ENCODE measurements at regions not wholly inside any gene's neighbourhood (a gene's known extent, or its start where the extent isn't known, plus 50 kb on each side); places are given as distances from the start of the nearest gene placed in this dataset.

DNA sequence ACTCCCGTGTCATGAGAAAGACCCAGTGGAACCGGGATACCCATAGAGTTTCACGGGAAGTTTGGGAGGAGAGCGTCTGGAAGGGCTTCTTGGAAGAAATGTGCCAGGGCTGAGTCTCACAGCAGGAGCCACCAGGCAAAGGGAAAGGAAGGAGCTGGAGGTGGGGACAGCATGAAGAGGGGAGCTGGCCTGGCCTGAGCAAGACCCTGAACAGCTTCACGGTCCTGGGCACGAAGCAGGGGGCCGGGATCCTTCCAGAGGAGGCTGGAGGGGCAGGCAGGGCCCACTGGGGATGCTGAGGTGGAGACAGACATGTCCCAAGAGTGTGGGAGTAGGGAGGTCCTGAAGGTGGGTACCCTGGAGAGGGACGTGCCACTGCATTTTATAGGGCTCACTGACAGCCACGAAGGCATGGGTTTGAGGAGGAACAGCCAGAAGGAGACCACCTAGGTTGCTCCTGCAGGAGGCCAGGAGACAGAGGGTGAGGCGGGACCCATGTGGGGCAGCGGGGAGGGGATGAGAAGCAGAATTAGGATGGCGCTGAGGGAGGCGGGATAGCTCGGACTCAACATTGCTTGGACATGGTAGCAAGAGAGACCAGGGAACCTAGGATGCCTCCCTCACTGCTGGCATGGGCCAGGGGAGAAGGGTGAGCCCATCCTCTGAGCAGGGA lies 168.1 kb upstream of the ID2 start:
- Histone ChIP-seq H3K36me3 (ENCODE audit: control insufficient read depth in 1 of 2, insufficient read depth in 2 of 2, low read length in 2 of 2) (no peaks in the 10 kb centered on the region), H2AFZ (ENCODE audit: low read depth, low read length, poor library complexity, severe bottlenecking) (no peak overlapping the region), H3K4me2 (ENCODE audit: low read length) (no peak overlapping the region), H3K9ac (ENCODE audit: low read length) (no peak overlapping the region), H3K9me3 (ENCODE audit: control insufficient read depth in 1 of 2, insufficient read depth in 1 of 2, low read depth in 1 of 2, low read length in 2 of 2) (no peaks in the 10 kb centered on the region), H4K20me1 (ENCODE audit: insufficient read depth) (no peaks in the 10 kb centered on the region), H3K79me2 (ENCODE audit: insufficient read depth, low read length) (no peaks in the 10 kb centered on the region), H3K4me3 (replicated peaks in 1 of 2; ENCODE audit: low read depth in 1 of 2, low read length in 2 of 2) (no peak overlapping the region), H3K27ac (ENCODE audit: low read depth, low read length) (no peak overlapping the region), H3K4me1 (ENCODE audit: control insufficient read depth in 1 of 2, insufficient read depth in 2 of 2, low read length in 2 of 2) (peaks cover 0 to 9% of the 10 kb centered on the region in 2 experiments; a peak in 2 of 4 replicates), H3K9me2 (ENCODE audit: insufficient read depth) (no peaks in the 10 kb centered on the region), H3K27me3 (ENCODE audit: insufficient read depth, low read length) (0 out of 2 replicates have a peak, but pooled peaks cover 2% of the 10 kb centered on the region)
- DNase-seq (ENCODE audit: low read depth, low spot score) = no peak
- ChIA-PET POLR2A (no interaction called here), CTCF (no interaction called here), RAD21 (ENCODE audit: low non-redundant PET in 1 of 2, low total read pairs in 2 of 2, uncharacterized antibody in 2 of 2, unreplicated experiment in 2 of 2) (no interaction called here)
- intact Hi-C loops (cut with micrococcal nuclease) = no loop called here
- no TSS peak for BruUV-seq (replicated peaks)
- ATAC-seq = no peak
- TF ChIP-seq ZNF274 (IDR thresholded peaks at IDR 0.05; ENCODE audit: low read depth, low read length) = no peak
- no peak for TF ChIP-seq SP1 (IDR thresholded peaks at IDR 0.05; ENCODE audit: low read depth)
- no peak for TF ChIP-seq JUND (IDR thresholded peaks at IDR 0.05)
- TF ChIP-seq, protein P1, sequence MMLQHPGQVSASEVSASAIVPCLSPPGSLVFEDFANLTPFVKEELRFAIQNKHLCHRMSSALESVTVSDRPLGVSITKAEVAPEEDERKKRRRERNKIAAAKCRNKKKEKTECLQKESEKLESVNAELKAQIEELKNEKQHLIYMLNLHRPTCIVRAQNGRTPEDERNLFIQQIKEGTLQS (IDR thresholded peaks at IDR 0.05) = no peak
- TF ChIP-seq MAX (IDR thresholded peaks at IDR 0.05) = no peak
- TF ChIP-seq, protein P2, sequence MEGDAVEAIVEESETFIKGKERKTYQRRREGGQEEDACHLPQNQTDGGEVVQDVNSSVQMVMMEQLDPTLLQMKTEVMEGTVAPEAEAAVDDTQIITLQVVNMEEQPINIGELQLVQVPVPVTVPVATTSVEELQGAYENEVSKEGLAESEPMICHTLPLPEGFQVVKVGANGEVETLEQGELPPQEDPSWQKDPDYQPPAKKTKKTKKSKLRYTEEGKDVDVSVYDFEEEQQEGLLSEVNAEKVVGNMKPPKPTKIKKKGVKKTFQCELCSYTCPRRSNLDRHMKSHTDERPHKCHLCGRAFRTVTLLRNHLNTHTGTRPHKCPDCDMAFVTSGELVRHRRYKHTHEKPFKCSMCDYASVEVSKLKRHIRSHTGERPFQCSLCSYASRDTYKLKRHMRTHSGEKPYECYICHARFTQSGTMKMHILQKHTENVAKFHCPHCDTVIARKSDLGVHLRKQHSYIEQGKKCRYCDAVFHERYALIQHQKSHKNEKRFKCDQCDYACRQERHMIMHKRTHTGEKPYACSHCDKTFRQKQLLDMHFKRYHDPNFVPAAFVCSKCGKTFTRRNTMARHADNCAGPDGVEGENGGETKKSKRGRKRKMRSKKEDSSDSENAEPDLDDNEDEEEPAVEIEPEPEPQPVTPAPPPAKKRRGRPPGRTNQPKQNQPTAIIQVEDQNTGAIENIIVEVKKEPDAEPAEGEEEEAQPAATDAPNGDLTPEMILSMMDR (IDR thresholded peaks at IDR 0.05 in 2 of 3, conservative IDR thresholded peaks at IDR 0.05 in 1 of 3; ENCODE audit: borderline replicate concordance in 1 of 3, insufficient read depth in 1 of 3, low read depth in 2 of 3, low read length in 2 of 3) = no peak

GRCh38 chr2:8514274-8514662 lies 167.6 kb upstream of the ID2 start:
- intact Hi-C loops (cut with micrococcal nuclease) = no loop called here
- DNase-seq (ENCODE audit: low read depth, low spot score) = no peak
- no peak overlapping the region for H3K4me2 ChIP-seq (ENCODE audit: low read length)
- H3K36me3 ChIP-seq (ENCODE audit: control insufficient read depth in 1 of 2, insufficient read depth in 2 of 2, low read length in 2 of 2) = no peaks in the 10 kb centered on the region
- H2AFZ ChIP-seq (ENCODE audit: low read depth, low read length, poor library complexity, severe bottlenecking) = no peak overlapping the region
- no TSS peak for BruUV-seq (replicated peaks)
- peaks cover 0 to 9% of the 10 kb centered on the region in 2 experiments; a peak in 2 of 4 replicates for H3K4me1 ChIP-seq (ENCODE audit: control insufficient read depth in 1 of 2, insufficient read depth in 2 of 2, low read length in 2 of 2)
- RAD21 ChIA-PET (ENCODE audit: low non-redundant PET in 1 of 2, low total read pairs in 2 of 2, uncharacterized antibody in 2 of 2, unreplicated experiment in 2 of 2) = no interaction called here
- no peaks in the 10 kb centered on the region for H3K9me3 ChIP-seq (ENCODE audit: control insufficient read depth in 1 of 2, insufficient read depth in 1 of 2, low read depth in 1 of 2, low read length in 2 of 2)
- H3K9me2 ChIP-seq (ENCODE audit: insufficient read depth) = no peaks in the 10 kb centered on the region
- no peak overlapping the region for H3K9ac ChIP-seq (ENCODE audit: low read length)
- H3K4me3 ChIP-seq (replicated peaks in 1 of 2; ENCODE audit: low read depth in 1 of 2, low read length in 2 of 2) = no peak overlapping the region
- ATAC-seq = no peak
- H4K20me1 ChIP-seq (ENCODE audit: insufficient read depth) = no peaks in the 10 kb centered on the region
- no peak overlapping the region for H3K27ac ChIP-seq (ENCODE audit: low read depth, low read length)
- no peaks in the 10 kb centered on the region for H3K79me2 ChIP-seq (ENCODE audit: insufficient read depth, low read length)
- POLR2A ChIA-PET = no interaction called here
- 0 out of 2 replicates have a peak, but pooled peaks cover 2% of the 10 kb centered on the region for H3K27me3 ChIP-seq (ENCODE audit: insufficient read depth, low read length)
- CTCF ChIA-PET = no interaction called here
- TF ChIP-seq TCF7L2 (IDR thresholded peaks at IDR 0.05; ENCODE audit: borderline replicate concordance, extremely low read depth, insufficient read depth, insufficient read length) = no peak
- no peak for TF ChIP-seq EZH2 (IDR thresholded peaks at IDR 0.05)
- TF ChIP-seq CEBPB (IDR thresholded peaks at IDR 0.05; ENCODE audit: low read depth) = no peak
- no peak for TF ChIP-seq REST (IDR thresholded peaks at IDR 0.05; ENCODE audit: low read depth)
- TF ChIP-seq POLR2A (IDR thresholded peaks at IDR 0.05; ENCODE audit: borderline replicate concordance, extremely low read depth, insufficient read depth, insufficient read length) = no peak
- TF ChIP-seq, protein P3, sequence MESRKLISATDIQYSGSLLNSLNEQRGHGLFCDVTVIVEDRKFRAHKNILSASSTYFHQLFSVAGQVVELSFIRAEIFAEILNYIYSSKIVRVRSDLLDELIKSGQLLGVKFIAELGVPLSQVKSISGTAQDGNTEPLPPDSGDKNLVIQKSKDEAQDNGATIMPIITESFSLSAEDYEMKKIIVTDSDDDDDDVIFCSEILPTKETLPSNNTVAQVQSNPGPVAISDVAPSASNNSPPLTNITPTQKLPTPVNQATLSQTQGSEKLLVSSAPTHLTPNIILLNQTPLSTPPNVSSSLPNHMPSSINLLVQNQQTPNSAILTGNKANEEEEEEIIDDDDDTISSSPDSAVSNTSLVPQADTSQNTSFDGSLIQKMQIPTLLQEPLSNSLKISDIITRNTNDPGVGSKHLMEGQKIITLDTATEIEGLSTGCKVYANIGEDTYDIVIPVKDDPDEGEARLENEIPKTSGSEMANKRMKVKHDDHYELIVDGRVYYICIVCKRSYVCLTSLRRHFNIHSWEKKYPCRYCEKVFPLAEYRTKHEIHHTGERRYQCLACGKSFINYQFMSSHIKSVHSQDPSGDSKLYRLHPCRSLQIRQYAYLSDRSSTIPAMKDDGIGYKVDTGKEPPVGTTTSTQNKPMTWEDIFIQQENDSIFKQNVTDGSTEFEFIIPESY (IDR thresholded peaks at IDR 0.05; ENCODE audit: extremely low read depth, insufficient replicate concordance, low read length) = no peak
